Colonic mucosa (tissue), 4 donors: ENCODE measurements at regions not wholly inside any gene's neighbourhood (a gene's known extent, or its start where the extent isn't known, plus 50 kb on each side); places are given as distances from the start of the nearest gene placed in this dataset.

Experiments
- DNase-seq: peaks from one replicate; pipeline ENCODE4 v3.0.0-alpha.2; 2020
- H3K27ac ChIP-seq: fragments of 200-600 bp; one replicate; pipeline ENCODE4 v1.8.0; 2021
- H3K27me3 ChIP-seq: fragments of 200-600 bp; one replicate; pipeline ENCODE4 v1.8.0; 2021
- H3K36me3 ChIP-seq: fragments of 200-600 bp; one replicate; pipeline ENCODE4 v1.8.0; 2021
- H3K4me1 ChIP-seq: fragments of 200-600 bp; one replicate; pipeline ENCODE4 v1.8.0; 2021; ENCODE audit warnings: mild to moderate bottlenecking
- H3K4me3 ChIP-seq: fragments of 200-600 bp; one replicate; pipeline ENCODE4 v1.8.0; 2021
- H3K9ac ChIP-seq, 2 donors: one replicate each; pipeline ENCODE4 v1.7.0; 2013; ENCODE audit warnings: control low read depth in 2 of 2, low read depth in 2 of 2, low read length in 2 of 2
- H3K9me3 ChIP-seq: fragments of 200-600 bp; one replicate; pipeline ENCODE4 v1.8.0; 2021
- intact Hi-C: fragments of 100-400 bp; cut with DNase I; formaldehyde crosslinking; loops from one replicate; pipeline ENCODE4 v1.14.1; 2022
- TF ChIP-seq, protein P1 (sequence below): fragments of 200-600 bp; IDR thresholded peaks from one replicate; pipeline ENCODE4 v1.8.0; 2022; ENCODE audit warnings: antibody characterized with exemption, mild to moderate bottlenecking
- donor health status: healthy.
- donor health status: DM: no; HTN: no; CAD: no.
- donor health status: DM: no; HTN: no; CAD: no.

DNA sequence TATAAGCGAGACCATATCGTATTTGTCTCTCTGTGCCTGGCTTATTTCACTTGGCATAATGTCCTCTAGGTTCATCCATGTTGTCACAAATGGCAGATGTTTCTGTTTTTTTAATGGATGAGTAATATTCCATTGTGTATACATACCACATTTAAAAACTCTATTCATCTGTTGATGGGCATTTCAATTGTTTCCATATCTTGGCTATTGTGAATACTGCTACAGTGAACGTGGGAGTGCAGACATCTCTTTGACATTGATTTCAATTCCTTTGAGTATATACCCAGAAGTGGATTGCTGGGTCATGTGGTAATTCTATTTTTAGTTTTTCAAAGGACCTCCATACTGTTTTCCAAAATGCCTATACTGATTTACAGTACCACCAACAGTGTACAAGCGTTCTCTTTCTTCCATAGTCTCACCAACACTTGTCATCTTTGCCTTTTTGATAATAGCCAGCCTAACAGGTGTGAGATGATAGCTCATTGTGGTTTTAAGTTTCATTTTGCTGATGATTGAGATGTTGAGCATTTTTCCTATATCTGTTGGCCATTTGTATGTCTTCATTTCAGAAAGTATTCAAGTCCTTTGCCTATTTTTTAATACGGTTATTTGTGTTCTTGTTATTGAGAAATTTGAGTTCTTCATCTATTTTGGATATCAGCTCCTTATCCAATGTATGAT lies 194.7 kb upstream of the E2F8 start:
- H3K36me3 ChIP-seq, result no peaks in the 10 kb centered on the region

DNA sequence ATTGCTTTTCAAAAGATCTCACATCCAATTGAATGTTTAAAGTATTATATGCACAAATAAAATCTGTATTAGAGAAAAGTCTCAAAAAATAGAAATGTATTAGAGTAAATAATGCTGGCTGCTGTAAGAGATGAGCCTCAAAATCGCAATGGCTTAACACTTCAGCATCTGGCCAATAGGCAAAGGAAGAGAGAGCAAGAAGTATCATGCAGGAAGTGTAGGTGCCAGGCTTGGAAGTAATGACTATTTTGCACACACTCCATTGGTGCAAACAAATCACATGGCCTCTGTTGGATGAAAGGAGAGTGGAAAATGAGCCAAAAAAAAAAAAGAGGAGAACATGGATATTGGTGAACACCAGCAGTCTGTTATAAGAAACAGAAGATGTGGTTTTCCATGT lies 193.0 kb upstream of the E2F8 start:
- TF ChIP-seq, protein P1, sequence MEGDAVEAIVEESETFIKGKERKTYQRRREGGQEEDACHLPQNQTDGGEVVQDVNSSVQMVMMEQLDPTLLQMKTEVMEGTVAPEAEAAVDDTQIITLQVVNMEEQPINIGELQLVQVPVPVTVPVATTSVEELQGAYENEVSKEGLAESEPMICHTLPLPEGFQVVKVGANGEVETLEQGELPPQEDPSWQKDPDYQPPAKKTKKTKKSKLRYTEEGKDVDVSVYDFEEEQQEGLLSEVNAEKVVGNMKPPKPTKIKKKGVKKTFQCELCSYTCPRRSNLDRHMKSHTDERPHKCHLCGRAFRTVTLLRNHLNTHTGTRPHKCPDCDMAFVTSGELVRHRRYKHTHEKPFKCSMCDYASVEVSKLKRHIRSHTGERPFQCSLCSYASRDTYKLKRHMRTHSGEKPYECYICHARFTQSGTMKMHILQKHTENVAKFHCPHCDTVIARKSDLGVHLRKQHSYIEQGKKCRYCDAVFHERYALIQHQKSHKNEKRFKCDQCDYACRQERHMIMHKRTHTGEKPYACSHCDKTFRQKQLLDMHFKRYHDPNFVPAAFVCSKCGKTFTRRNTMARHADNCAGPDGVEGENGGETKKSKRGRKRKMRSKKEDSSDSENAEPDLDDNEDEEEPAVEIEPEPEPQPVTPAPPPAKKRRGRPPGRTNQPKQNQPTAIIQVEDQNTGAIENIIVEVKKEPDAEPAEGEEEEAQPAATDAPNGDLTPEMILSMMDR, result no peak
- no peaks in the 10 kb centered on the region for H3K4me1 ChIP-seq
- H3K9ac ChIP-seq, result no peak overlapping the region
- H3K9me3 ChIP-seq, result no peaks in the 10 kb centered on the region
- H3K36me3 ChIP-seq, result no peaks in the 10 kb centered on the region
- H3K4me3 ChIP-seq, result no peak overlapping the region
- no peaks in the 10 kb centered on the region for H3K27me3 ChIP-seq
- intact Hi-C loops, result no loop called here
- no peak for DNase-seq
- no peak overlapping the region for H3K27ac ChIP-seq

More for the DNA sequence above, 194.7 kb upstream of the E2F8 start:
- H3K27me3 ChIP-seq, result no peaks in the 10 kb centered on the region
- H3K27ac ChIP-seq, result no peak overlapping the region
- TF ChIP-seq, protein P1, result no peak
- H3K9me3 ChIP-seq, result no peaks in the 10 kb centered on the region
- no peak overlapping the region for H3K9ac ChIP-seq
- intact Hi-C loops, result no loop called here
- no peak for DNase-seq
- no peaks in the 10 kb centered on the region for H3K4me1 ChIP-seq
- no peak overlapping the region for H3K4me3 ChIP-seq

DNA sequence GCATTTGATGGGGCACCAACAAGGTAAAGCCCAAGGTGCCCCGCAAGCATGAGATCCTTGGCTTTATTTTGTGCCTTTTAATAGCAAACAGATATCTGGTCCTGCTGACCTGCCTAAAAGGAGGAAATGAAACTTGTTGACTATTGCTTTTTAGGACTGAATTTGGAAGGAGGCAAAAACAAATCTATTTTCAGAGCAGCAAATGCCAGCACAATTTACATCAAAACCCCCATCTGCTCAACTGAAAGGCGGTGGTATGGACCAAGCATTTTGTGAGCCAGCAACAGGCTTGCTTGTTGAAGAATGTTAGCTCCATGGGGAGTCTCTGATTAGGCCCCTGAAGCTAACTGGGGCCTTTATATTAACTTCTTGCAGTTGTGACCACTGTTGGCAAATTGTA lies 192.6 kb upstream of the E2F8 start:
- Histone ChIP-seq H3K4me3 (no peak overlapping the region), H3K9me3 (no peaks in the 10 kb centered on the region), H3K36me3 (no peaks in the 10 kb centered on the region), H3K27me3 (no peaks in the 10 kb centered on the region), H3K4me1 (no peaks in the 10 kb centered on the region), H3K27ac (no peak overlapping the region), H3K9ac (no peak overlapping the region)
- no peak for DNase-seq
- intact Hi-C loops, result no loop called here
- TF ChIP-seq, protein P1, result no peak

DNA sequence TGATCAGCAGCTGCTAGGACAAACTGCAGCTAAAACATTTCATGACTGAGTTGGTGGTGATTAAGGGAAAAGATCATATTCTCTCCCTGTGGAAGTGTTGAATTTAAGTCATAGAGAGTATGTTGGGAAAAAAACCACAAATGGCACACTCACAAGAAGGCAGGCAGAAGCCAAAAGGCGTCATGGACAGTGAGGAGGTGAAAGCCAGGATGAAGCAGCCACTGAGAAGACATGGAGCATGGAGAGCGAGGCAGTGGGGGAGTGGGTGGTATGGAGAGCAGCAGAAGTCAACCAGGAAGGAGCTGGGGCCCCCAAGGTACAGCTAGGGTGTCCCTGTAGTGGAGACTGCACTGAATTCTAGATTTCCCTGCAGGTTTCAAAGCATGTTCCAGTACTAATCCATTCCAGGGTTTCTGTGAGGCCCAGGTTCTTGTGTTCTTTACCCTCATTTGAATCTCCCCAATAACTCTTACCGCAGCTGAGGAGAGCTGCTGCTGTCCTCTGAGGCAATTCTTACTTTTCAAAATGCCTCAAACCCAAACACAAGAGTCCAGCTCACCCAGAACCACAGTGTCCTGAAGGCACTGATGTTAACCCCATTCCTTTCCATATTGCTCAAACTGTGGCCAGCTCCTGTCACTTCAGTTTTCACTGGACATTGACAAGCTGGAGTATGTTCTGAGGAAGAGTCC lies 191.8 kb upstream of the E2F8 start:
- Histone ChIP-seq H3K4me1 (no peaks in the 10 kb centered on the region), H3K27me3 (no peaks in the 10 kb centered on the region), H3K9me3 (no peaks in the 10 kb centered on the region), H3K36me3 (no peaks in the 10 kb centered on the region), H3K27ac (peak overlapping the region; percentile 9), H3K4me3 (no peak overlapping the region), H3K9ac (no peak overlapping the region)
- no peak for DNase-seq
- TF ChIP-seq, protein P1, result no peak
- intact Hi-C loops, result no loop called here

DNA sequence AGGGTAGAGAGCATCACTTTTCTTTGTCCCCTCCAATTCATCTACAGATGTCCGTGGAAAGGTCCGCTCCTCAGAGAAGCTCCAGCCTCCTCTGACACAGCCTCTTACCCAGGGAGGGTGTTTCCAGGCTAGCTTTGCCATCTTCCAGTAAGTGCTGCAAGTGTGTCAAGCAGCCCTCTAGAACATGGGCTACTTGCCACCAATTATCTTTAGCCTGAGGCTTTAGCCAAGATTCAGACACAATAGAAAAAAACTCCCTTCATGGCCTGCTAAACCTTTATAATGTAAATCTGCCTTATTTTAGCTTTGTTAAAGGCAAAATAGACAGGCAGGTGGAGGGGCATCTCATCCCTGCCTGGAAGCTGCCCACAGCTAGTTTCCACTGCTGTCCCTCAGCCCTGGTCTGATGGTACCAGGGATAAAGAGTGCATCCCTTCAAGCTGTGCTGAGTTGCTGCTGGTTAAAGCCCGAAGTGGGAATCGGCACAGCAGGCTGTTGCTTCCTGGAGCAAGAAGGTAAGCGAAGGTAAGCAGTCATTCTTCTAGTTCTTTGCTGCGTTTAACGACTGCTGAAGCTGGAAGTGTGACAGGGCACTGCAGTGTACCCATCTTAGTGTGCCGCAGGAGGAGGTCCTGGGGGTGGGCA lies 190.1 kb upstream of the E2F8 start:
- H3K27me3 ChIP-seq, result no peaks in the 10 kb centered on the region
- H3K27ac ChIP-seq, result no peak overlapping the region
- no peak for DNase-seq
- intact Hi-C loops, result no loop called here
- no peaks in the 10 kb centered on the region for H3K4me1 ChIP-seq
- H3K4me3 ChIP-seq, result no peak overlapping the region
- TF ChIP-seq, protein P1, result no peak
- H3K9ac ChIP-seq, result no peak overlapping the region
- H3K9me3 ChIP-seq, result no peaks in the 10 kb centered on the region
- no peaks in the 10 kb centered on the region for H3K36me3 ChIP-seq
